Stimulated activated CD4-positive, alpha-beta T cell treated with anti-CD3 and anti-CD28 coated beads, TNF-alpha, amount 100 ng/mL, for 24 hours (primary cell): ENCODE measurements at regions not wholly inside any gene's neighbourhood (a gene's known extent, or its start where the extent isn't known, plus 50 kb on each side); places are given as distances from the start of the nearest gene placed in this dataset.
"Not testable (repeated sequence)": the region's sequence is repeated elsewhere in the genome, so short reads cannot be mapped to it uniquely, and the experiment has no call there.

Source experiments
- DNase-seq, 3 experiments: peaks; one replicate each; pipeline ENCODE4 v3.0.0-alpha.2; 2020; ENCODE audit warnings: low read depth in 3 of 3

- no peak for DNase-seq
Observed at GRCh38 chr11:103584720-103585119, 451.7 kb upstream of the DDI1 start.

GRCh38 chr11:103585401-103585800 lies 451.0 kb upstream of the DDI1 start:
- DNase-seq = no peak

GRCh38 chr11:103585911-103586310 lies 450.5 kb upstream of the DDI1 start:
- no peak for DNase-seq

- no peak for DNase-seq
Observed at GRCh38 chr11:103586756-103587155, 449.7 kb upstream of the DDI1 start.

- DNase-seq = no peak
Observed at GRCh38 chr11:103587901-103588788, 448.3 kb upstream of the DDI1 start.

GRCh38 chr11:103591554-103591953 lies 444.9 kb upstream of the DDI1 start:
- no peak for DNase-seq

GRCh38 chr11:103594283-103594682 lies 442.2 kb upstream of the DDI1 start:
- DNase-seq = no peak

- DNase-seq = no peak
Observed at GRCh38 chr11:103596315-103596714, 440.1 kb upstream of the DDI1 start.

GRCh38 chr11:103601225-103601846 lies 435.1 kb upstream of the DDI1 start:
- DNase-seq = peak in 1 of 3 experiments; percentile 12

- DNase-seq = no peak
Observed at GRCh38 chr11:103602840-103603239, 433.6 kb upstream of the DDI1 start.

GRCh38 chr11:103604310-103604709 lies 432.1 kb upstream of the DDI1 start:
- no peak for DNase-seq

GRCh38 chr11:103608566-103608965 lies 427.9 kb upstream of the DDI1 start:
- no peak for DNase-seq

GRCh38 chr11:103609117-103610066 lies 427.0 kb upstream of the DDI1 start:
- no peak for DNase-seq

- DNase-seq = no peak
Observed at GRCh38 chr11:103610435-103610834, 426.0 kb upstream of the DDI1 start.

GRCh38 chr11:103611526-103612260 lies 424.7 kb upstream of the DDI1 start:
- DNase-seq = not testable (repeated sequence)

- not testable (repeated sequence) for DNase-seq
Observed at GRCh38 chr11:103612451-103612850, 424.0 kb upstream of the DDI1 start.

GRCh38 chr11:103616586-103616985 lies 419.9 kb upstream of the DDI1 start:
- not testable (repeated sequence) for DNase-seq

GRCh38 chr11:103618528-103618927 lies 417.9 kb upstream of the DDI1 start:
- no peak for DNase-seq

GRCh38 chr11:103619480-103619879 lies 417.0 kb upstream of the DDI1 start:
- DNase-seq = no peak

GRCh38 chr11:103619938-103620337 lies 416.5 kb upstream of the DDI1 start:
- no peak for DNase-seq

- no peak for DNase-seq
Observed at GRCh38 chr11:103622296-103622695, 414.1 kb upstream of the DDI1 start.
